GM21723 (cell line): ENCODE measurements at regions not wholly inside any gene's neighbourhood (a gene's known extent, or its start where the extent isn't known, plus 50 kb on each side); places are given as distances from the start of the nearest gene placed in this dataset.
"Not testable (repeated sequence)": the region's sequence is repeated elsewhere in the genome, so short reads cannot be mapped to it uniquely, and the experiment has no call there.

ENCODE experiments used
- ATAC-seq: cut with Tn5 transposase; IDR thresholded peaks from one replicate; pipeline ENCODE4 v1.9.1; 2021; ENCODE audit warnings: mild to moderate bottlenecking, moderate library complexity; ENCODE audit not compliant: unreplicated experiment

DNA sequence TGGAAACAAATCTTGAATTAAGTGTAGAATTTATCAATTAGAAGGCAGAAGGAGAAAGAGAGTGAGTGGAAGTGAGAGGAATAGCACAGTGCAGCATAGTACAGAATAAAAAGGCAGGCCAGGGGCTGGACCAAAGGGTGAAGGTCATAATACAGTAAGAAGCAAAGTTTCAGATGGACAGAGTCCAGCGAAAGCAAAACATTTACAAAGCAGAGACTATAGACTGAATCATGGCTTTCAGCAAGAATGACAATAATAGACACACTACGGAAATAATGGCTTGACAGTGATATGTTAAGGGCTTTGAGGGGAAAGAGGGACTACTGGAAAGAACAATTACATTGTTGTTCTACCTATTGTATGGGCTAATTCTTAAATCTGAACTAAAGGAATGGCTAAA lies 249.0 kb upstream of the CHD1 start:
- ATAC-seq: no peak

DNA sequence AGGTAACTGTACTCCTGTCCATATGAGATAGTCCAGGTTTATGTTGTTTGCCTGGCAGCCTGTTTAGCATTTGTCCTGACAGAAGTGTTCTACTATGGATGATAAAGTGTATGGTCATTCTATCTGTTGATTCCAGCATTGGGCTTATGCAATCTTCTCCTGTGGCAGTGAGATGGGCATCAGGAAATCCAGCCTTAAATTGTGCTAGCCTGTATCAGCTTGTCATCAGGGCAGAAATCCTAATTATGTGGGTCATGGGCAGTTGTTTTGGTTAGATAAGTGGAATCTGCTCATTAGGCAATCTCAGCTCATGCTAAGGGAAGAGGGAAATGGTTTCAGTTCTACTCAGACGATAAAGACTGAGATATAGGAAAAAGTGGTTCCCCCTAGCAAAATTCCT lies 247.4 kb upstream of the CHD1 start:
- no peak for ATAC-seq

DNA sequence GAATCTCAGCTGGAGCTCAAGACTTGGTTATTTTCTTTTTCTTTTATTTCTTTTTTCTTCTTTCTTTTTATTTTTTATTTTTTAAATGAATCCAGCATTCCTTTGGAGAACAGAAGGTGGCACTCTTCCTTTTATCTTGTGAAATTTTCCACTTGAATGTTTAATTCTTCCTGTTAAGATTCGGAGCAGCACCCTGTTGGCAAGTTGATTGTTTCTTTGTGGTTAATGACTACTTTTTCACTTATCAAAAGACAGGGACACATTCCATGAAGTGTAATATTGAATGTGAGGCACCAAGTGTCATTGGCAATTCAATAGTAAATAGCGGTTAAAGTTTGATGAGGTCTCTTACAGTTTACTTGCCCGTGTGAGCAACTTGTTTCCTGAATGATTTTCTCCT lies 240.5 kb upstream of the CHD1 start:
- ATAC-seq: no peak

DNA sequence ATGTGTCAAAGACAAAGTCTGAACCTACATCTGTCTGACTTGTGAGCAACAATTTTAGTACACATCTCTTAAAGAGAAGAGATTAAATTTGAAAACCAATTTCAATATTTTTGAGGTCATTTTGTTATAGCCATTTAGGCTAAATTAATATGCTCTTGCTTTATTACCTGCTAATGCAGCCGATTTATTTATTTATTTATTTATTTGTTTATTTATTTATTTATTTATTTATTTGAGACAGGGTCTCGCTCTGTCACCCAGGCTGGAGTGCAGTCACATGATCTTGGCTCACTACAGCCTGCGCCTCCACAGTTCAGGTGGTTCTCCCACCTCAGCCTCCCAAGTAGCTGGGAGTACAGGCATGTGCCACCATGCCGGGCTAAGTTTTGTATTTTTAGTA lies 232.7 kb upstream of the CHD1 start:
- not testable (repeated sequence) for ATAC-seq

DNA sequence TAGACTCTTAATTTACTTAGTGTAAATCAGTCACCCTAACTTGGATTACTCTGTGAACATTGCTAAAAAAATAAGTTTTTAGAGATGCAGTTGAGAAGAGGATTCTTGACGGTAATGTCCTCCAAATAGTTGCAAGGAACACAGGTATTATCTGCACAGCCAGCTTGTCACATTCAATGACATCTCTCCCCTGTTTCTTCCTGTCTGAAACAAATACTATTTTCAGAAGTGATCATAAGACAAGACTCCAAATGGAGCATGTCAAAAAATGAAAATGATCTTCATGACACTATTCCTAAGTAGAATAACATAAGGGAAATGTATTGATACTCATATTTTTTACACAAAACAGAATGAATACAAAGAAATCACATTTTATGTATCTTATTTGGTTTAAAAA lies 227.9 kb upstream of the CHD1 start:
- no peak for ATAC-seq

DNA sequence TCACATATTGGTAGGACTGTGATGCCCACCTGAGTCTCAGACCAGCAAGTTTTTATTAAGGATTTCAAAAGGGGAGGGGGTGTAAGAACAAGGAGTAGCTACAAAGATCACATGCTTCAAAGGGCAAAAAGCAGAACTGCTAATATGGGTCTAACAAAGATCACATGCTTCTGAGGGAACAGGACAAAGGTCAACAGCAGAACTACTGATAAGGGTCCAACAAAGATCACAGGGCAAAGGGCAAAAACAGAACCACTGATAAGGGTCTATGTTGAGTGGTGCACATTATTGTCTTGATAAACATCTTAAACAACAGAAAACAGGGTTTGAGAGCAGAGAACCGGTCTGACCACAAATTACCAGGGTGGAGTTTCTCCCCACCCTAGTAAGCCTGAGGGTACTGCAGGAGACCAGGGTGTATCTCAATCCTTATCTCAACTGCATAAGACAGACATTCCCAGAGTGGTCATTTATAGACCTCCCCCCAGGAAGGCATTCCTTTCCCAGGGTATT lies 214.5 kb upstream of the CHD1 start:
- ATAC-seq: not testable (repeated sequence)

DNA sequence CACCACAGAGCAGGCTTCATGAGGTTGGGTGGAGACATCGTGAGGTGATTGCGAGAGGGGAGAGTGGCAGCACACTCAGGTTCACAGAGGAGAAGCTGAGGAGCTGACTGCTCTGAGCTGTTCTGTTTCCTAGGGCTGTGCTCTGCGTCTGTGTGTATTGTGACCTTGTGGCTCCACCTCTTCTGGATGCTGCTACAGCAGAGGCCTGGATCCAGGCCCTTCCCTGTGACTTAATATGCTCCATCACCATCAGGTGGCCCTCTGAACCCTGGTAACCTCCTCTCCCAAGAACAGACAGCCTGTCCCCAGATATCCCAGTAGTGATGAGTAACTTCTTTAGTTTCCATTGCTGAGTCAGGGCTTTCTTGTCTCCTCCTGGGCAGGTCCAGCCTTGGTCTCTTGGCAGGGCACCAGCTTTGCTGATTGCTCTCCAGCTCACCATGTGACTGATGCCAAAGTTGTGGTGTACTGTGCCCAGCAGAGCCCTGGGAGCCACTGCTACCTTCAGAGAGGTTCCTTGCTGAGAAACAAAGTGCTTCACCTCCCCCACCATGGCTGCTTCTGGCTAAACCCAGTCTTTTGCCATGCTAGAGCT lies 212.8 kb upstream of the CHD1 start:
- ATAC-seq: no peak

DNA sequence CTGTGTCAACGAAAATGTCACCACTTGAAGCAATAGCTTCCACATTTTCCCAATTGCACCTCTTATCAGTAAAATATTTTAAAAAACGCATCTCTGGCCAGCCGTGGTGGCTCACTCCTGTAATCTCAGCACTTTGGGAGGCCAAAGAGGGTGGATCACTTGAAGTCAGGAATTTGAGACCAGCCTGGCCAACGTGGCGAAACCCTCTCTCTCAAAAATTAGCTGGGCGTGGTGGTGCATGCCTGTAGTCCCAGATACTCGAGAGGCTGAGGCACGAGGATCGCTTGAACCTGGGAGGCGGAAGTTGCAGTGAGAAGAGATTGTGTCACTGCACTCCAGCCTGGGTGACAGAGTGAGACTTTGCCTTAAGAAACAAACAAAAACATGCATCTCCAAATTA lies 210.1 kb upstream of the CHD1 start:
- no peak for ATAC-seq

DNA sequence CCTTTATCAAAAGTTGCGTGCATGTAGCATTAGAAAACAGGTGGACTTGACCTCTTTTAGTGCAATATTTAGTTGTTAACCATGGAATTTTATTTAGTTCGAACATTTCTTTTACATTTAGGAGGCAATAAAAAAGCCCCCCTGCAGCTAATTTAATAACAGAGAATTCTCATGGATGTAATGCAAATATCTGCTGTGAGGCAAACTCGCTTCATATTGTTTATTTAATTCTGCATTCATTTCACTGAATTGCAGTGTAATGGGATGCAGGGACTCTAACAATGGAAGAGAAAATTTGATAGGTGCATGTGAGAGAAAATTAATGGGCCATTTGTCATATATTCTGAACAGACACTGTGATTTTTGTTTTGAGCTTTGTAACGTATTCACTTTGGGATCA lies 205.1 kb upstream of the CHD1 start:
- ATAC-seq: no peak

DNA sequence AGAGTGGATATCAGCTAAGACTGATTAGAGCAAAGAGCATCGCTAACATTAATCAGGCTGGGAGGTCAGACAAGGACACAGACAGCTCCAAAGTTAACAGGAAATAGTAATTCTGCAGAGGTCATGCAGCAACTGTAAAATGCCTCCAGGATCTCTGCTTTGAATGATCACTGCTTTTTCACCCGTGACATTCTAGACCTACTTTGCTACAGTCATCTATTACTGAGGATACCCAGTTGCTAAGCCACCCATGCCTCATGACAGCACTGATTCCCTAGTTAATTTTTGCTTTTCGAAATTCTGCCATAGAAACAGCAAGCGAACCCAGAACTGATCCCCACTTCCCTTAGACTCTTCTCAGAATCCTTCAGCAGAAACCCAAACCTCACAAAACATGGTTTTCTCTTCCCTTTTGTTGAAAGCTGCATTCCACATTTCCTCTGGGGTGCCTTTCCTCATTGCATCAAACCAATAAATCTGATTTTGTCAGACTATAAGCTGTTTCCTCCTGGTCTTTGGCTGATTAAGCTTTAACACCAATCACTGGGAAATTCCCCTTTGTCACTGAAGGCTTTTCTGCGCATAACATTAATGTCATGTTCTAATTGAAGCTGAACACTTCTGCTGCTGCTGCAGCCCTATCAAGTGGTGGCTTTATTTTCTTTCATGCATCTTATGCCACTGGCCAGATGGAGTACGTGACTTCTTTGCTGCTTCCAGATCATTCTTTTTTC lies 201.1 kb upstream of the CHD1 start:
- ATAC-seq: no peak

DNA sequence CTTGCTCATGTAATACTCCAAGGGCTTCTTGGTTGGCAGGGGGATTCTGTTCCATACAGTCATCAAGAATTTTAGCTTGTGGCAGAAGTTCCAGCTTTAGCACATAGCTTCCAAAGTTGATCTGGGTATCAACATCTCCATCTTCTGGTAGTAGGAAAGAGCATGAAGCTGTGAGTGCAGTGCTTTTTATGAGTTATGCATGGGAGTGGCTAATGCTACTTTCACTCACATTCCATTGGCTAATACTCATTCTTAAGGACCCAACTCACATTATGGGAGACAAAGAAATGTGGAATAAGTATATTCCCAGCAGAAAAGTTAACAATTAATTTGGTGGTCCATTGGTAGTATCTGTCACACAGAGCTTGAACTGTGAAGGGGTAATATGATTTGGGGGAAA lies 194.2 kb upstream of the CHD1 start:
- no peak for ATAC-seq

DNA sequence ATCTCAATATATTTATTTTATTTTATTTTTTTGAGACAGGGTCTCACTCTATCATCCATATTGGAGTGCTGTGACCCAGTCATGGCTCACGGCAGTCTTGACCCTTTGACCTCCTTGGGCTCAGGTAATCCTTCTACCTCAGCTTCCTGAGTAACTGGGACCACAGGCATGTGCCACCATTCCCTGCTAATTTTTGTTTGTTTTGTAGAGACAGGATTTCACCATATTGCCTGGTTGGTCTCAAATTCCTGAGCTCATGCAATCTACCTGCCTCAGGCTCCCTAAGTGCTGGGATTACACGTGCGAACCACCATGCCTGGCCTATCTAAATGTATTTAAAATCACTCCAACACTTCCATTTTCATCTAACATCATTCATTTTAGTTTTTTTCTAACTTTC lies 190.5 kb upstream of the CHD1 start:
- ATAC-seq: no peak

DNA sequence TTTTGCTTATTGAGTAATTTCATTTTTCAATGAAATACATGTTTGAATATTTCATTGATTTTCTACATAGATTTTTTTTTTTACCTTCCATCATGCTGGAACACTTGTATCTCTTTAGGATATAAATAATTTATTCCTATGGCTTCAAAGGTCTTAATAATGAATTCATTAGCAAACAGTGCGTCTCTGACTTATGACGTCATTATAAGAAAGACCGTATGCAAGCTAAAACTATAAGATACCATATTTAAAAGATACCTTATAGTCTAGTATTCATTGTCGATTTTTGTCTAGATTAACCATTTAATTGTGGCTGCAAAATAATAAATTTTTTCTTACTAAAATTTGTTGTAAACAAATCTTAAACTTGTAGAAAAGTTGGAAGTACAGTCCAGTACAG lies 187.7 kb upstream of the CHD1 start:
- ATAC-seq: no peak

DNA sequence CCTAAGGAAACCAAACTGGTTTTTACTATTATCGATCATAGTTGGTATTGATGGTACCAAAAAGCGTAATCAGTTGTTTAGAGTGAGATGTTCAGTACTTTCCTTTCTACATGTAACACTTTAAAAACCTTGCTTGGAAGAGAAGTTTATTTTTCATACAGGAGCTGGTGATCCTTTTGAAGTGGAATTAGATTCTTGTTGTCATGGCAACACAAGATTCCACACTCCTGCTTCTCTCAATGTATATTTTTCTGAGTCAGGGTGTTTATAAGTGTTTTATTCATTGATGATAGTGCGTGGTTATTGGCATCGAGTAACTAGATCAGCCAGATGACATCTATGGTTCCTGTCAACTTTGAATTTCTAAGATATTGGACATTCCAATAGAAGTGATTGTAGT lies 181.1 kb upstream of the CHD1 start:
- ATAC-seq: no peak

DNA sequence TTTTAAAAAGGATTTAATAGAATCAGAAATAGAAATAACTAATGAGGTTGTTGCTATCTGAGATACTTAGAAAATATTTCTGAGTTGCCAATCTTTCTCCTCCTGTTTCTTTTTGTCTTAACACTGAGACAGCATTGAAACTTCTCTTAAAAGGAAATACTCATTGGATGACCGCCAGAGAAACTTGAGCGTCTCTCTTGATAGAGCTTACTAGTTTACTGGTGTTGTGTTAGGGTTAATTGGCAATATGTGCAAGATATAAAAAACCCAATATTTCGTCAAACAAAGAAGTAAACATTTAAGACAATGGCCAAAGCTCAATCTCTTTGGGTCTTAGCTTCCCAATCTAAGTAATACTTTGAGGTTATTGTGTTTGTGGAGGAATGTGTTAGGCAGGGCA lies 176.4 kb upstream of the CHD1 start:
- ATAC-seq: no peak

DNA sequence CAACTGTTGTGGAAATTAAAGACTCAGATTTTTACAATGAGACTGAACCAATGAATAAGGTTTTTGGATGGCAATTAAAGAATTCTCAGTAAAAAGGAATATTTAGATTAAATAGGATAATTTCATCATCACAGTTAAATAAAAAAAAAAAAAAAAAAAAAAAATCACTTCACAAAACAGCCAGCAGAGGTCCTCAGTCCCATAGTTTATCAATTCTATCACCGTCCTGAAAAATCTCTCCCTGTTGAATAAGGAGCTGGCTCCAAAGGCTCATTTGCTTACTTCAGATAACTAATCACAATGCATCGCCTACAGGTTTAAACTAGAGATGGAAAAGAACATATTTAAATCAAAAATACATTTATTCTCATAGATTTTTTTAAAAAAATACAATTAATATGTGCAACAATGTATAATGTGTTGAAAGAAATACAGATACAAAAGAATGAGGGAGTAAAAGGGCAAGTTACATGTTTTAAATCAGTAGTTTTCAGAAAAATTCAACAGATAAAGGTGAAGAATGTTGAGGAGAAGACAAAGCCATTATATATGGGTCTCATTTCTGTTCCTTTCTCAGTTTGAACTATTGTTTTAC lies 175.8 kb upstream of the CHD1 start:
- peak; percentile 50 for ATAC-seq

DNA sequence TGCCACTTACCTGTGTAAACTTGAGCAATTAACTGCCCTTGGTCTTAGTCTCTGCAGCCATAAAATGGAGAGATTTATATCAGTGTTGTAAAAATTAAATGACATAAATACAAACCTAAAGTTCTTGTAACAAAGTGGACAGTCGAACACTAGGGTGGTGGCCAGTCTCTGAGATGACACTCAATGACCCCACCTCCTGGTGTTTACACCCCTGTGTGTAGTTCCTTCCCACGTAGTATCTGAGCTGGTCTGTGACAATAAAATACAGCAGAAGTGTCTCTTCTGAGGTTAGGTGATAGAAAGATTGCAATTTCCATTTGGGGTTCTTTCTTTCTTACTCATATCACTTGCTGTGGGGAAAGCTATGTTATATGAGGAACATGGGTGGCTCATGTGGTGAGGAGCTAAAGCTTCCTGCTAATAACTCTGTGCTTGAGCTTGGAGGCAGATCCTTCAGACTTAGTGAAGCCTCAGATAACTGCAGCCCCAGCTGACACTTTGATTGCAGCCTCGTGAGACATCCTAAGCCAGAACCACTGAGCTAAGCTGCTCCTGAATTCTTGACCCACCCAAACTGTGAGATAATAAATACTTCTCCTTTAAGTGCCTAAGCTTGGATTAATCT lies 173.4 kb upstream of the CHD1 start:
- no peak for ATAC-seq

DNA sequence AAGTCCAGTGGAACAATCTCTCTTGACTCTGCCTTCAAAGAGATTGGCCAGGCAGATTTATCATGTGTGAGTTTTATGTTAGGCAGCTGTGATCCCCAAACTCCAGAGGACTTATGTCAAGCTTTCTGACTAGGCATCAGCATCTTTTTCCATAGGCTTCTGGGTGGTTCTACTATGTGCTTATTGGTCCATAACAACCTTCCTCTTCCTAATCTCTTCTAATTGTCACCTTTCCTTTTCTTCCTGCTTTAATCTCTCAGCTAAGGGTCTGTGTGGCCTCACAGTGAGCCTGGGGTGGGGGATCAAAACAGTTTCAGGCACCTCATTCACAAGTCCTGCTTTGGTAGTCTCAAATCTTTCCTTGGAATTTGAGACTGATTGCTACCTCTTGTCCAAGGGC lies 170.9 kb upstream of the CHD1 start:
- no peak for ATAC-seq

DNA sequence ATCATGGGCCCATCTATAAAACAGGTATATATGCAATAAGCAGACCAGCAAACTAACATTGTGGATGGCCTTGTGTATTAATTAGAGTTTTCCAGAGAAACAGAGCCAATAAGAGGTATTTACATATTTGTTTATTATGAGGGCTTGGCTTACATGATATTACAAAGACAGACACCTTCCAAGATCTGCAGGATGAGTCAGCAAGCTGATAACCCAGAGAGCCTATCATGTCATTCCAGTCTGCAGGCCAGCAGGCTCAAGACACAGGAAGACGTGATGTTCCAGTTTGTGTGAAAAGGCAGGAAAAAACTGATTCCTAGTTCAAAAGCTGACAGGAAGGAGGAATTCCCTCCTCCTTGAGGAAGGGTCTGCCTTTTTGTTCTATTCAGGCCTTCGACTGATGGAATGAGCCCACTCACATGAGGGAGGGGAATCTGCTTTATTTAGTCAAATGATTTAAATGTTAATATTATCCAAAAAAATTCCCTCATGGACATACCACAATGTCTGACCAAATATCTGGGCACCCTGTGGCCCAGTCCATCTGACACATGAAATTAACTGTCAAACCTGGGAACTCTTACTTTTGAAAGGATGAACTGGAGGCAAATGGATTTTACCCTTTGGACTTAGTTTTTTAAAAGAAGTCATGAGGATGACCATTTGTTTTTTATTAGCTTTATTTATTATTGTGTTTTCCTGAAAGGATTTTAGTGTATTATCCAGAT lies 161.2 kb upstream of the CHD1 start:
- no peak for ATAC-seq

DNA sequence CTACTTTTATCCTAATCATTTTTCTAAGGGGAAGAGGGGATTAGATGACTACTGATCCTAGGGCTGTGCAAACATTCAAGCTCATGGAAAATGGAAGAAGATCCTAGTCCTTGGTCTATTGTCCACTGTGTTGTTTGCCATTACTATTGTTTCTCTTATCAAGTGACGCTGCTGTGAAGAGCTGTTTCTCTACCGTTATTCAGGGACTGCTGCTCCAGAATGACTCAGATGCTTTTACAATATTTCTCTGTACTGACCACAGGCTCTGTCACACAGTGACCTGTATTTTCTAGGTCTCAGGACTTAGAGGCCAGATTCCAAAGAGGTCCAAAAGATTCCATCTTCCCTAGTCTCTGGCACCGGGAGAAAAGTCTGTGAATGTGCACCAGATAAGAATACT lies 159.5 kb upstream of the CHD1 start:
- no peak for ATAC-seq

DNA sequence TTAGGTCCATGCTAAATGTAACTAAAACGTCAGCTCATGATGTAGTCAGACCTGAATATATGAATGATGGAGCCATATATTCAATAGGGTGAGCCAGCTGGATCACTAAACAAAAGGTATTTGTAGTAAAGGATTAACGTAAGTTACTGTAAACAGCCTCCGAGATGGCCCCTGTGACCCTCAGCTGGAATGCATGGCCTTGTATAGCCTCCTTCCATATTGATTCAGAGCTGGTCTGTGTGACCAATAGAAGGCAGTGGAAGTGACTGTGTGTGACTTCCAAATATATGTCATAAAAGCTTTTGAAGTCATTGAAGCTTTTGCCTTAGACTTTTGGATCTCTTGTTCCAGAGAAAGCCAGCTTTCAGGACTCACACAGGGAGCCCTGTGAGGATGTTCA lies 154.4 kb upstream of the CHD1 start:
- ATAC-seq: no peak
